ENCODE measurements at regions not wholly inside any gene's neighbourhood (a gene's known extent, or its start where the extent isn't known, plus 50 kb on each side); places are given as distances from the start of the nearest gene placed in this dataset.

- TF ChIP-seq CTCF (IDR thresholded peaks at IDR 0.05) (no peak), POLR2A (IDR thresholded peaks at IDR 0.05) (no peak)
These were observed 470.1 kb downstream of the MCTP2 start for GRCh38 chr15:94701281-94701985.

Data from body of pancreas (tissue), 4 donors.